HL-60/S4 (cell line): ENCODE measurements at regions not wholly inside any gene's neighbourhood (a gene's known extent, or its start where the extent isn't known, plus 50 kb on each side); places are given as distances from the start of the nearest gene placed in this dataset.

Experiments used
- in situ Hi-C: fragments of 300-500 bp; cut with MboI; formaldehyde crosslinking; loops from 2 replicates; pipeline ENCODE4 v1.14.3; 2022; ENCODE audit warnings: low sequenced_read_pairs

DNA sequence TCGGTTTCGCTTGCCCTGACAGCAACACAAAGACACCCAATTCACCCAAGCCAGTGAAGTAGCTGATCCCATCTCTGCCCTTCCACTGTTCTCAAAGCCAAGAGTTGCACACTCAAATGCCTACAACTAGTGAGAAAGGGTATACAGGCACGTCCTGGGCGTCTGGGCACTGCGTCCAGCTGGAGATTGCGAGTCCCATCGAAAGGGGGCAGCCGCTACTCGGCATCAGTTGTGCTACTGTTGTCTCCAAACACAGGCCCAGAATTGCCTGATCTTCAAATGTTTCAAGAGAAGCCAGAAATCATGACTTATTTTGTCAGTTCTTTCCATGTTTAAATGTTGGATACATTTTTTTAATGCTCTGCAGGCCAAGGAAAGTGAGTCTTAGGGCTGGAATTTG, 487.8 kb downstream of the BCOR start:
- in situ Hi-C loops = no loop called here

- in situ Hi-C loops = no loop called here
Observed at GRCh38 chrX:39611468-39611867, 486.3 kb downstream of the BCOR start.

DNA sequence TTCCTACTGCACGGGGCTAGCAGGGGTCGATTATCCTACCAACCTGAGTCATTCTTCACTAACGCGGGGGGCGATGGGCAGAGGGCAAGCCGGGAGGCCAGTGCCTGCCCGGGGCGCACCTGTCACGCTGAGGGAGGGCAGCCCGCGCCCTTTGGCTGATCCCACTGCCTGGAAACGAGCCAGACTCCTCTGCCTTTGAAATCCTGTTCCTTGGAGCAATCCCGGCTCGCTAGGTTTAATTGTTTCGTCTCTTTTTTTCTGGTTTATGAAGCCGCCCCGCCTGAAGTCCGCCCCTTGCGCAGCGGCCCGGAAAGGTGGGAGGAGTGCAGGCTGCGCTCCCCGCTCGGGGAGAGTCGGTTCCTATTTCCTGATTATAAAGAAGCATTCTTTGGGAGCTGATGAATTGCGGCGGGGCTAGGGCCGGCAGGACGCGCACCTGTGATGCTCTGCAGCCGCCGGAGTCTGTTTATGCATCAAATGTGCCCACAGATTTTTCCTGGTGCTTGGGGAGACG, 484.2 kb downstream of the BCOR start:
- in situ Hi-C loops = no loop called here

DNA sequence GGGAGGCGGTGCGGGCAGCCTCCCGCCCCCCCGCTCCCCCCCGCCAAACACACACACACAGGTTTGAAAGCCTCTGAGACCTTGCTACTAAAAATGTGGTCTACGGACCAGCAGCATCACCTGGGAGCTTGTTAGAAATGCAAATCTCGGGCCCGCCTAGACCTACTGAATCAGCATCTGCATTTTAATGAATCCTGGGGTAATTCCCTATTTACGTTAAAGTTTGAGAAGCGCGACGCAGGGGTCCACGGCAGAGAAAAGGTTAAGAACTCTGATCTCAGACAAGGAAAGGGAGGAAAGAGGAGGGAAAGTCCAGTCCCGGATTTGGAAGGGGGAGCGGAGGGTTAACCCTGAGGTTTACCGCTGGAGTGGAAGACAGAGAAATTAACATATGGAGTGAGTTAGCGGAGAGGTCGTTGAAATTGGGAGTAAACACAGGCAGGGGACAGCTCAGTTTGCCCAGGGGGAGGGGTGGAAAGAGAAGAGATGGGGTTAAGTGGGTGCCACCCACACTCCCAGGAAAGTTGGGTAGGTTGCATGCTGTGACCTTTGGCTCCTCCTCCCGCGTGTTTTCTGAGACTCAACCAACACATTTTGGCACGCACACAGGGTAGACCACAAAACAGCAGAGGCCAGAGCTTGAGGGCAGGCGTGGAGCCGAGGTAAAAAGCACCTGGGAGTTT, 483.6 kb downstream of the BCOR start:
- in situ Hi-C loops = no loop called here

DNA sequence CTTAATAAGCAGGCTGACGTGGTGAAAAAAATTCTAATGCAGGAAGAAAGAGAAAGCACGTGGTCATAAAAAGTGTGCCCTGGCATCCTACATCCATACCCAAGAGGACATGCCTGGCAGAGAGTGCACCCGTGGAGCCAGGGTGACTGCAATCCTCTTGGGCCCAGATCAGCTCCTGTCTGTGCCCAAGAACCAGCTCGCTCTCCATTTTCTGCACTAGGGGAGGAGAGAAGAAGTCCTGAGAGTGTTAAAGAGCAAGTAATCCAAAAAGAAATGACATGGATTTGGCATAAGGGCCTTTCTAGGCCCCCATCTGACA, 483.1 kb downstream of the BCOR start:
- in situ Hi-C loops = no loop called here

- in situ Hi-C loops = no loop called here
Observed at GRCh38 chrX:39616098-39616729, 481.5 kb downstream of the BCOR start.

DNA sequence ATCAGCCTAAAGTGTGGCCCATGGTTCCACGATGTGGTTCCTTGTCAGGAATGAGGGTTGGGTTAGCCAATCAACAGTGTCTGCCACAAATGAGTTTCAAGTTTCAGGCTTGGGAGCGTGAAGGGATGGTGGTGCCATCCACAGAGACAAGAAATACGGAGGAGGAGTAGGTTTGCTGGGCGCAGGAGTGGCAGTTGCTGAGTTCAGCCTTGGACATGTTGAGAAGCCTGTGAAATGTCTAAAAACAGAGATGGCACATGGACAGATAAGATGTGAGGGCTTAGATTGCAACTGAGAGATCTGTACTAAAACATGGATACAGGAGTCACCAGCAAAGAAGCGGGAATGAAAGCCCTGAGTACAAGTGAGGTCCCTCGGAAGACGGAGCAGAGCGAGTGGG, 481.0 kb downstream of the BCOR start:
- in situ Hi-C loops = no loop called here

DNA sequence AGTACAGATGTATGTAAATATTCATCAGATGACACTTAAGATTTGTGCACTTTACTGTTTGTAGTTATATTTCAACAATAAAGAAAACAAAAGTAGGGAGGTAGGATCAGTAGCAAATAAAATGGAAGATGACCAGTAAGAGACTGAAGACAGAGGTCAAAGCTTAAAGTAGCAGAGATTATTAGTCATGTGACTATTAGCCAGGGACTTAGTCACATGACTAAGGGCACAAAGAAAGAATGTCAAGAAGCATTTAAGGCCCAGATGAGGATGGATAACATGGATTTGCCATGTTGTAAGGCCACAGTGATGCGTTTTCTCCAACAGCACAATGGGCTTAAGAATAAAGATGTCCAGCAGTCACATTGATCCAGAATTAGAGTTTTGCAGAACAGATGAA, 479.6 kb downstream of the BCOR start:
- in situ Hi-C loops = no loop called here

DNA sequence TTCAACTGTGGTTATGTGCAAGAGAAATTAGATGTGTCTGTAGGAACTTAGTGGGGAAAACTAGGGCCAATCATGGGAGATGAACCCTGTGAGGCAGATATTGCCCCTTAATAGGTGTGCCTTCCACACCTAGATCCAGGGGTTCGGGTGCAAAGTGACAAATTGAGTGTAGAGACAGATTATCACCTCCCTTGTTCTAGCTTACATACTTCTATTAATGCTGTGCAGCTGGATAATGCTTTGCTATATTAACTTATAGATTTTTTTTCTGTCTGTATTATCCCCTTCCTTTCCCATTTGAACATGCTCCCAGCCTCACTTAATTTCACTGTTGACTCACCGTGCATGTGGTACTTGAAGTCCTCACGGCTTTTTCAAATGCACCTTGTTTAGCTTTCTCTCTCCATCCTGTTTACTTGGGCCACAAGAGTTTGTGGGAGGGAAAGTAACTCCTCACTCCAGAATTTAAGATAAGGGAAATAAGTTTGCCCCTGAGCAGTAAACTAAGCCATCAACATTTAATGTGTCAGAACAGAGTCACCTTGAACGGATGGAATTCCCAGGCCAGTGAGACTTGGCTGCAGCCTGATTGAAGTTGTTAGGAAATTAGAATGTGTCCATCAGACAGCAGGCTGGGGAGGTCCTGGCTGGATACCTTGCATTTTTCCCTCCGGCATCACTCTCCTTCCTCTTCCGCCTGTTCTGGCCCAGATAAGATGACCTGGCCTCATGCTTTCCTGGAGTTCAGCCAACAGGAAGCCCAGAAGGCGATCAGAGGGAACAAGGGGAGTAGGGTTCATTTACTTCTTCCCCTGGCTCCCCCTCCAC, 478.4 kb downstream of the BCOR start:
- in situ Hi-C loops = no loop called here

- in situ Hi-C loops = no loop called here
Observed at GRCh38 chrX:39624166-39624565, 473.6 kb downstream of the BCOR start.

GRCh38 chrX:39625810-39626209, 471.9 kb downstream of the BCOR start:
- in situ Hi-C loops = no loop called here

DNA sequence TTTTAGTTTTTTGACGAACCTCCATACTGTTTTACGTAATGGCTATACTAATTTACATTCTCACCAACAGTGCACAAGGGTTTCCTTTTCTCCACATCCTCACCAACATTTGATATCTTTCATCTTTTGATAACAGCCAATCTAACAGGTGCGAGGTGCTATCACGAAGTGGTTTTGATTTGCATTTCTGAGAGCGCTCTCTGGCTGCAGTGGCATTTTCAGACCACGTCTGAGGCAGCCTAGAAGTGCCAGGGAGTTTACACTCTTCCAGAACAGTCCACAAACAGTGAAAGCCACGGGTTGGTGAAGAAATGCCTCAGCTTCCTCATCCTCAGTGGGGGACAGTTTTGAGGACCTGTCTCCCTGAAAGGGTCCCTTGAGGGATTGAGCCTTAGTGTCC, 471.0 kb downstream of the BCOR start:
- in situ Hi-C loops = no loop called here

DNA sequence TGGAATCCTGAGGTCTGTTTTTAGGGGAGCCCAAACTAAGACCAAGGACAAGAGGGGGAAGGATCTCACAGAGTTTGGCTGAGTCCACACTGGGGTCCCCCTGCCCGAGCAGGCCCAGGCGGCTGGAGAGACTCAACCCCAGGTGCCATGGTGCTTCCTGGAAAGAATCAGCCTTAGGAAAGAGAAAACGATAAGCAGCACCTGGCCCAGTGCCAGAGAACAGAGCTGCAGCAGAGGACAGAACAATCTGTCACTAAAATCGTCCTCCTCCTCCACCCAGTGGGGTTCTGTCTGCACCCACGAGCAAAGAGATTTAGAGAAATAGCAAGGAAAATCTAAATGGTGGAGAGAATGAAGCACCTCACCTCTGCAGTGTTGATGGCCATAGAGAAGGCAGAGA, 470.5 kb downstream of the BCOR start:
- in situ Hi-C loops = no loop called here

- in situ Hi-C loops = no loop called here
Observed at GRCh38 chrX:39629001-39629400, 468.8 kb downstream of the BCOR start.

- in situ Hi-C loops = no loop called here
Observed at GRCh38 chrX:39630344-39630743, 467.4 kb downstream of the BCOR start.

- in situ Hi-C loops = no loop called here
Observed at GRCh38 chrX:39631276-39632229, 466.2 kb downstream of the BCOR start.

DNA sequence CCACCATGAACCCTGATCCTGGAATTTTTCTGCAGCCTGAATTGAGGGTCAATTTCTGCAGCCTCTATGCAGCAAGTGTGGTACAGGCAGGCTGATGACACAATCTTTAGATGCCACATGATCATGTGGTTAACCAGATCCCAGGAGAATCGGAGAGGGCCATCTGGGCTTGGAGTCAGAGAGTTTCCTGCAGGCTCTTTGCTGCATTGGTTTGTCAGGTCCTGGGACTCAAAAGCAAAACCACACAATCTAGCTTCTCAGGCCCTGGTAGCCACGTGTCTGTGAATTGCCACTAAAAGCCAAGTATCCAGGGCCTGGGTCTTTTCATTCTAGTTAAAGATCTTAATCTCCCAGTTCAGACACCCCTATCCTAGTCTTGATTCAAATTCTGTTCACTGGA, 464.5 kb downstream of the BCOR start:
- in situ Hi-C loops = no loop called here

DNA sequence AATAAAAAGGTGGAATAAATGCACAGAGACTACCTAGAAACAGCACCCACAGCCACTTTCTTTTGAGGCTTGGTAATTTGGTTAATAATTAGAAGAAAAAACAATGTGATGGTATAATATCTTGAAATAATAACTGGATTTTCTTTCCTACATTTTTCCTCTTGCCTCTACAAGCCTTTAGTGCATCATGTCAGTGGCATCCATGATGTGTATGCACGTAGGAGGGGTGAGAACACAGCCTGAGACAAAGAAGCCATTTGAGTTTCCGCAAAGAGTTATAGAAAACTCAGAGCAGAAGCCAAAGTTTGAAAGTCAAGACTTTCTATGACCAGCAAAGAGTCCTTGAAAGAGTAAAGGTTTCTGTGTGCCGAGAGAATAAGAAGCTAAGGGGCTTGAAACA, 461.3 kb downstream of the BCOR start:
- in situ Hi-C loops = no loop called here

DNA sequence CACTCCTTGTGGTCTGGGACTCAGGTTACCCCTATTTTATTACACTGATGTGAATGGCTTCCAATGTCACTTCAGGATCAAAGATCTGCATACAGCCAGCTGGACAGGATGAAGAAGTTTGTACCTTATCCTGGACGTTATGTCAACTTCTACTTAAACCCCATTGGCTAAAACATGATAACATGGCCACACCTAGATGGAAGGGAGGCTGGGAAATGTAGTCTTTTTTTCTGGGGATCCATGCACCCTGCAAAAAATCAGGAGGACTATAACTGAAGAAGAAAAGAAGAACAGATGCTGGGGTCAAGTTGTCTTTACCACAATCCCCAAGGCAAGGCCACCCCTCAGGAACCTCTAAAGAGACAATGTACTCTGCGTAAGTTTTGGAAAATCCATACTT, 459.2 kb downstream of the BCOR start:
- in situ Hi-C loops = no loop called here

DNA sequence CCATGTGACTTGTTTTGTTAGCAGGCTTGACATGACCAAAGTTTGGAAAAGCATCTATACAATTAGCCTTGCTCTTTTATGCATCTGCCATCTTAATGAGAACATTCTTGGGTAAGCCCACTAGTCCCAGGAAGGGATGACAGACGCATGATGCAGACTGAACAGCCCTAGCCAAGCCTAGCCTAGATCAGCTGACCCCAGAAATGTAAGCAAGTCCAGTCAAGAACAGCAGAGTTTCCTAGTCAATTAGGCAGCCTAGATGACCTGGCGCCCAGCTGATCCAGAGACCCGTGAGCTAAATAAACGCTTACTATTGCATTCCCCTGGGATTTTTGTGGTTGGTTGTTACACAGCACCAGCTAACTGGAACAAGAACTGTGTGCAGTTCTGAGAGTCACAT, 457.9 kb downstream of the BCOR start:
- in situ Hi-C loops = no loop called here

GRCh38 chrX:39640866-39641265, 456.9 kb downstream of the BCOR start:
- in situ Hi-C loops = no loop called here
